Panc1 (cell line): ENCODE measurements at regions not wholly inside any gene's neighbourhood (a gene's known extent, or its start where the extent isn't known, plus 50 kb on each side); places are given as distances from the start of the nearest gene placed in this dataset.

Source experiments
- POLR2AphosphoS5 ChIP-seq: IDR thresholded peaks from 2 replicates; pipeline ENCODE4 v1.6.1; 2012; ENCODE audit warnings: mild to moderate bottlenecking, low read depth, low read length, moderate library complexity
- TF ChIP-seq, protein P1 (sequence below): fragments of 450-650 bp; IDR thresholded peaks from 2 replicates; pipeline ENCODE4 v1.5.1; 2017; ENCODE audit warnings: mild to moderate bottlenecking

DNA sequence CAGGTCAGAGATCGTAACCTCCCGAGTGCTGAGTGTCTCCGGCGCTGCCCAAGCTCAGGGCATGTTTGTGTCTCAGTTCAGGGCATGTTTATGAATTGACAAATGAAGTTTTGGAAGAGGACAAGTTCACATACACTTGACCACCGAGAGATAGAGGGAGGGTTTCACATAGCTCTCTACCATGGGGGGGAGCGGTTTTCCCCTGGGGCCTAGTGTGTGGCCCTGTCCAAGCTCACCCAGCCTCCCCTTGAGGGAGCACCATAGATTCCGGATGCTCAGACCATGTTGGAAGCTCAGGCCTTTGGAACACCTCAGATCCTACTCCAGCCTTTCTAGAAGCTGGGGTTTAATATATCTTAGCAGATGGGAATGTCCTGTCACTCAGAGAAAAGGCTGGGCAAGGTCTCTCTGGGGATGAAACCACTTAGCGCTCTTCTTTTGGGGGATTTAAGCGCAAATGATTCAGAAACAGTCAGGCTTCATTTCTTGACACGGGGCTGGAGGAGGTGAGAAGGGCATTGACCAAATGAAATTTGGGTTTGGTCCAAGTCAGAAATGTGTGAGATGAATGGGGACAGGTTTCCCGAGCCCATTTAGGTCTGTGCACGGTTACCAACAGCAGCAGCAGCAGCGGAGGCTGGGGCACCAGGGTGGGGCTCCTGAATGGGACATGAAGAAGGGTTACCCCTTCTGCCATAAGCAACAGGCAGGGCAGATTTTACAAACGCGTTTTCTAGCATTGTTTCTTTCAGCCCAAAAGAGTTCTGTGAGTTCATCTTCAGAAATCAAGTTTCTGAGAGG lies 96.6 kb downstream of the METRNL start:
- no peak for TF ChIP-seq POLR2AphosphoS5
- TF ChIP-seq, protein P1, sequence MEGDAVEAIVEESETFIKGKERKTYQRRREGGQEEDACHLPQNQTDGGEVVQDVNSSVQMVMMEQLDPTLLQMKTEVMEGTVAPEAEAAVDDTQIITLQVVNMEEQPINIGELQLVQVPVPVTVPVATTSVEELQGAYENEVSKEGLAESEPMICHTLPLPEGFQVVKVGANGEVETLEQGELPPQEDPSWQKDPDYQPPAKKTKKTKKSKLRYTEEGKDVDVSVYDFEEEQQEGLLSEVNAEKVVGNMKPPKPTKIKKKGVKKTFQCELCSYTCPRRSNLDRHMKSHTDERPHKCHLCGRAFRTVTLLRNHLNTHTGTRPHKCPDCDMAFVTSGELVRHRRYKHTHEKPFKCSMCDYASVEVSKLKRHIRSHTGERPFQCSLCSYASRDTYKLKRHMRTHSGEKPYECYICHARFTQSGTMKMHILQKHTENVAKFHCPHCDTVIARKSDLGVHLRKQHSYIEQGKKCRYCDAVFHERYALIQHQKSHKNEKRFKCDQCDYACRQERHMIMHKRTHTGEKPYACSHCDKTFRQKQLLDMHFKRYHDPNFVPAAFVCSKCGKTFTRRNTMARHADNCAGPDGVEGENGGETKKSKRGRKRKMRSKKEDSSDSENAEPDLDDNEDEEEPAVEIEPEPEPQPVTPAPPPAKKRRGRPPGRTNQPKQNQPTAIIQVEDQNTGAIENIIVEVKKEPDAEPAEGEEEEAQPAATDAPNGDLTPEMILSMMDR, result no peak
